DMS114 treated with DMSO at 0.1 percent for 48 hours (cell line): ENCODE measurements at regions not wholly inside any gene's neighbourhood (a gene's known extent, or its start where the extent isn't known, plus 50 kb on each side); places are given as distances from the start of the nearest gene placed in this dataset.
"Not testable (repeated sequence)": the region's sequence is repeated elsewhere in the genome, so short reads cannot be mapped to it uniquely, and the experiment has no call there.

Source experiments
- DNase-seq: peaks from one replicate; lab custom pipeline; 2025; ENCODE audit not compliant: unreplicated experiment; lab: John Stamatoyannopoulos, UW

DNA sequence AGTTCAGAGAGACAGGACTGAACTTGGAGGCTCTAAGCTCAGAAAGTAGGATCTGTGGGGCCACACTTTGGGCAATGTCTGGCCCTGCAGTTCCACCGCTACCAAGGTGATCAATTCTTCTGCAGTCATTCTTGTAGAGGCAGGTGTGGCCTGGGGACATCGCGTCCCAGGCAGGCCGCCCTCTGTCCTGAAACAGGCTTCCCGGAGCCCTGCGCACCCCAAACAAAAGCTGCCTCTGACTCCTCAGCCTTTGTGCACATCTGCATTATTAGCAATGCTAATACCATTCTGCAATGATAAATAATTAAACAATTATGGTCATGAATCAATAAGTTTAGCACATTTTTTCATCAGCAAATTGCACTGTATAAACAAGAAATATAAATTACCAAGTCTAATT is 160.2 kb downstream of the URI1 start:
- DNase-seq = no peak

DNA sequence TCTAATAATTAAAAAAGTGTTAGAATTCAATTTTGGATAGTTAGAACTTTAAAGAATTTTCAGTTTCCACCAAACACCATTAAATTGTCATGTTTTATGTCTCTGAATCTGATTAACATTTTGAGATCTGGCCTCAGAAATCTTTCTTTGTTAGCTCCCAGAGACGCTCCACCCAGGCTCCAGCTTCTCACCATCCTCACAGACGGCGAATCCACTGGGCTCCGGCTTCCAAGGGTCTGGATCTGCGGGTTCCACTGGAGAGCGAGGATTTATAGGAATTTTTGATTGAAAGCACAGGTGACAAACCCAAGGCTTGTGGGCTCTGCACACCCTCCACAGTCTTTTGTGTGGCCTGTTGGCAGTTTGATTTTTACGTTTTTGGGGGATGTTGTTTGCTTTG is 160.6 kb downstream of the URI1 start:
- no peak for DNase-seq

DNA sequence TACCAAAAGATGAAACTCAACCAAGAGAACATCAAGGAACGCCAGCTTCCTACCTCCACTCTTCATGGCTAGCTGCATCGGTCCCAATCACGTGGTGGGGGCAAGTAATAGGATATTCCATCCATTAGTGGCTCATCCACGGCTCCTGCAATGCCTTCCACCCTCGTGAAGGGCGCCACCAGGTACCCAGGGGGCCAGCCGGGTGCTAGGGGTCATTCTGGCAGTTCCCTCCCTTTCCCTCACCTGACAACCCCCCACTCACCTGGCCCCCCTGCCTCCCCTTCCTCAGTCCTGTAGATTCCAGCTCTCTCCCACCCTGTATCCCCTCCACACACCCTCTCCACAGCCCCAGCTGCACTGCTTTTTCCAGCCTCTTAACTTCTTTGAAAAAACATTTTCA is 161.9 kb downstream of the URI1 start:
- DNase-seq = no peak

GRCh38 chr19:30105316-30105715 is 163.3 kb downstream of the URI1 start:
- DNase-seq = no peak

GRCh38 chr19:30105727-30106126 is 163.7 kb downstream of the URI1 start:
- no peak for DNase-seq

DNA sequence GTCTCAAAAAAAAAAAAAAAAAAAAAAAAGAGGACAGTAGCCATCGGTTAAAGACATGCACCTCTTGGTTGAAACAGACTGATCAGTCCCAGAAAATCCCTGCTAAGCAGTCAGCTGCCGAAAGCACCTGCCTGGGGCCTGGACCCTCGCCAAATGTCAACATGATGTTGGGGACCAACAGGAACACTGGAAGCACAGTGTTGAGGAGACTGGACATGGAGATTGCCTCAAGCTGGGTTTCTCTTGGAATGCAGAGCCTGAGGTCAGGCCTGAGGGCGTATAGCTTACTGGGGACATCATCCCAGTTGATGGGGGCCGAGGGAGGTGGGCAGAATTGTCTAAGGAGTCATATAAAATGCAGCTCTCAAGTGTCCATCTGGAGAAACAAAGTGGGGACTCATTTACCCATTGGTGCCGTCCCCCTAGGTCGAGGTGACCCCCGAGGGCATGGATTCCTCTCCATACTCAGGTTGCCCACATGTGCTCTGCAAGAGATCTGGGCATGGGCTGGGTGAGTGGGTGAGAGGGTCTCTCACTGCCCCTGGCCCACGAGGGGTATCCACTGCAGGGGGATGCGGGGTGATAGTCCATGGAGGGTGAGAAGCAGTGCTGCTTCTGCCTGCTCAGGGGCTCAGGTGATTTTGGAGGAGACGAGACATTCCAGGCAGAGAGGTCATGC is 164.5 kb downstream of the URI1 start:
- DNase-seq = no peak

GRCh38 chr19:30107251-30107650 is 165.2 kb downstream of the URI1 start:
- DNase-seq = no peak

DNA sequence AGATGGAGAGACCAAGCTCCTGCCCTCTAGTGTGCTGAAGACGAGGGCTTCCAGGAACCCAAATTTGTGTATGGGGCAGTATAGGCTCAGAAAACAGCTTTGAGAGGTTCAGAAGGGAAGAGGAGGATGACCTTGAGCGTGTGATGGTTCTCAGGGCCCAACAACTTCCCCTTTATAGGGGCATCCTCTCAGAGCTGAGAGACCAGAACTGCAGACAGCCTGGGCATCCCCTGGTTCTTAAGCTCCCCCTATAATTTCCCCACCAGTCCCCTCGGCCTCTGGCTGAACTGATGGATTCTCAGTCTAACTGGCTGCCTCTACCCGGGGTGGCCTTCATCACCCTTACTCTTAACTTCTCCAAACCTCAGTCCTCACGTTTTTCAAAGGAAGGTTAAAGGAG is 167.5 kb downstream of the URI1 start:
- no peak for DNase-seq

DNA sequence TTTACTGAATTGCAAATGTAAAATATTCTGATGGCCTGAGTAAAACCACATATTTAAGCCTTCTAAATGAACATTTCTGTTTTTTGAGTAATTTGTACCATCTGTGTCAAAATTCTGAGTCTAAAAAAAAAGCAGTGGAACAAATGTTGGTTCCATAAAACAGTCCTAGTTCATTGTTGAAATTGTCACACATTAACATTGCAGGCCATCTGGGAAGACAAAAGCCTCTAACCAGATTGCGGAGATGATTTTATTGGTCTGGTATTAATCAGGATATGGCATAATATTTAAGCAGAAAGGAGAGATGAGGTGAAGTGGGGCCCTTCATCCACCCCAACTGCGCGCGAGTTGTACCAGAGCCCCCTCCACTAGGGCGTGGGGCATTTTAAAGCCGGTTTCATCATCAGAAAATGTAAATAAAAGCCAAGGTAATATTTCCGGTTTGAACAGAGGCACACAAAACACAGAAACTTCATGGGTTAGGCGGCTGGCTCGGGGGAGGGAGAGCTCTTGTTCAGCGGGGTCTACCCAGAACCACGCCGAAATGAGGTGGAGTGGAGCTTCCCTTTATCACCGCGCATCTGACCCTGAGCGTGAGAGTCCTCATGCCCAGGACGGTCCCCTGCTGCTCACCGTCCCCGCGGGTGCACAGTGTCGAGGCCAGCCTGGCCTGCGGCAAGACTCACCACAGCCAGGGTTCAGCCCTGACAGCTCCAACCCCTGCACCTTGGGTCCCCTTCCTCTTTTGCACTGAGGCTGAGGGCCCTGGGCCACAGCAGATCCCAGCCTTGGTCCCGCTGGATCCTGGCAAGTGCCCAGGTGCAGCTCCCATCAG is 169.2 kb downstream of the URI1 start:
- DNase-seq = no peak

DNA sequence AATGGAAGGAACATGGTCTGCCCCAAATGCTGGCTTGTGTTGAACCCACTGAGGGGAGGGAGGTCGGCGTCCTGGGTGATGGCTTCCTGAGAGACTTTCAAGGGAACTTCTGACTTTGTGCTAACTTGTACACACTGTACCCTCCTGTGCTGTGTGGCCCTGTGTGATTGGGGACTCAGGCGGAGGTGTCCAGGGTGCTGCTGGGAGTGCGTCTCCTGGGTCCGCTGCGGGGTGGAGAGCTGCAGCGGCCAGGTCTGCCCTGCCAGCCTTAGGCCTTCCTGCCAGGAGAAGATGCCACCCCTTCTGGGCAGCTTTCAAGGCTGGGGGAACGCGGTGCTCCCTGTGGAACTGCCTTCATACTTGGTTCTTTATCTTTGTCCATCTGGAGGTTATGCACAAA is 170.1 kb downstream of the URI1 start:
- DNase-seq = no peak

GRCh38 chr19:30112666-30113065 is 170.6 kb downstream of the URI1 start:
- no peak for DNase-seq

DNA sequence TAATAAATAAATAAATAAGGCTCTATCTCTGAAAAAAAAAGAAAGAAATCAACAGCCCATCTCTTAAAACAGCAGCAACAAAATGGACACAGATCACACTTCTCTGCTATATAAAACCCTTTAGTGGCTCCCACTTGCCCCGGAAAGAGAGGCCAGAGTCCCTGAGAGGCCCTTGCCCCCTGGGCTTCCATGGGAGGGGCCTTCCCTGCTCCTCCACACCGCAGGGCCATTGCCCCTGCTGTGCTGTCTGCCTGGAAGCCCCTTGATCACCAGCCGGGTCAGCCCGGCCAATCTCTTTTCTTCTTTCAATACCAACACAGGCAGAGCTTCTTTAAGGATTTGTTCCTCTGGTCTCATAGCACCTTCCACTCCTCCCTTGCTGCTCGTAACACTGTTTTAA is 171.1 kb downstream of the URI1 start:
- no peak for DNase-seq

DNA sequence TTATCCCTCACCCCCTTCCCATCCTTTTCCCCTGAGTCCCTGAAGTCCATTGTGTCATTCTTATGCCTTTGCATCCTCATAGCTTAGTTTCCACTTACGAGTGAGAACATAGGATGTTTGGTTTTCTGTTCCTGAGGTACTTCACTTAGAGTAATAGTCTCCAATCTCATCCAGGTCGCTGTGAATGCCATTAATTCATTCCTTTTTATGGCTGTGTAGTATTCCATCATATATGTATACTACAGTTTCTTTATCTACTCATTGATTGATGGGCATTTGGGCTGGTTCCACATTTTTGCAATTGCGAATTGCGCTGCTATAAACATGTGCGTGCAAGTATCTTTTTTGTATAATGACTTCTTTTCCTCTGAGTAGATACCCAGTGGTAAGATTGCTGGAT is 172.1 kb downstream of the URI1 start:
- DNase-seq = not testable (repeated sequence)

DNA sequence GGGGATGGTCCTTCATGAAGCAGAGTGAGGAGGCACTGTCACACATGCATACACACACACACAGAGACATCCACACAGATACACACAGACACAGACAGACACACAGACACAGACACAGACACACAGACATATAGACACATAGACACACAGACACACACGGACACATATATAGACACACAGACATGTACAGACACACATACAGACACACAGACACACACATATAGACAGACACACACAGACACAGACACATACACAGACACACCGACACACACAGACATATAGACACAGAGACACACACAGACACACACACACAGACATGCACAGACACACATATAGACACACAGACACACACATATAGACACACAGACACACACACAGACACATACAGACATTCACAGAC is 173.9 kb downstream of the URI1 start:
- DNase-seq = no peak

GRCh38 chr19:30116530-30116929 is 174.5 kb downstream of the URI1 start:
- no peak for DNase-seq

DNA sequence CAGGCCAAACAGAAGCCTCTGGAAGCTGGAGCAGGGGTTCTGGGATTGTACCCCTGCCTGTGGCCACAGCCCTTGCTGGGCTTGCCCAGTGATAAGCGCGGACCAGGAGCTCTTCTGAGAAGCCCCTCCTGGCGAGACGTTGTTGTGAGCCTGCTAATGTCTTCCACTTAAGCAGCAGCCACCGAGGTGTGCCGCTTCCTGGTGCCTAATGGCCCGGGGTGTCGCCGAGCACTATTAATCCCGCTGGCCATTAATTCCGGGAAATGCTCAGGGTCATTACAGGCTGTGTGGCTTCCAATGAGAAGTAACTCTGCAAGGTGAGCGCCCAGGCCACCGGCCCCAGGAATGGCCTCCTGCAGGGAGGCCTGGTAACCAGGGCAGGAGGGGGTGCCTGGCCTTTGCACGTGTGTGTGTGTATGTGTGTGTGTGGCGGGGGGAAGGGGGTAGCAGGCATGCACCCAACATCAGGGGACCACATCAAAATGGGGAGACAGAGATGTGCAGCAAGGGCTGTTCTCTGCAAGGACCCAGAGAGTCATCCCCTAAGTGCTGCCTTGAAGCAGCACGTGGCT is 175.0 kb downstream of the URI1 start:
- DNase-seq = no peak

GRCh38 chr19:30117636-30118145 is 175.7 kb downstream of the URI1 start:
- DNase-seq = no peak

GRCh38 chr19:30118221-30118620 is 176.2 kb downstream of the URI1 start:
- no peak for DNase-seq

- DNase-seq = no peak
Measured at GRCh38 chr19:30118760-30119159, 176.7 kb downstream of the URI1 start.

DNA sequence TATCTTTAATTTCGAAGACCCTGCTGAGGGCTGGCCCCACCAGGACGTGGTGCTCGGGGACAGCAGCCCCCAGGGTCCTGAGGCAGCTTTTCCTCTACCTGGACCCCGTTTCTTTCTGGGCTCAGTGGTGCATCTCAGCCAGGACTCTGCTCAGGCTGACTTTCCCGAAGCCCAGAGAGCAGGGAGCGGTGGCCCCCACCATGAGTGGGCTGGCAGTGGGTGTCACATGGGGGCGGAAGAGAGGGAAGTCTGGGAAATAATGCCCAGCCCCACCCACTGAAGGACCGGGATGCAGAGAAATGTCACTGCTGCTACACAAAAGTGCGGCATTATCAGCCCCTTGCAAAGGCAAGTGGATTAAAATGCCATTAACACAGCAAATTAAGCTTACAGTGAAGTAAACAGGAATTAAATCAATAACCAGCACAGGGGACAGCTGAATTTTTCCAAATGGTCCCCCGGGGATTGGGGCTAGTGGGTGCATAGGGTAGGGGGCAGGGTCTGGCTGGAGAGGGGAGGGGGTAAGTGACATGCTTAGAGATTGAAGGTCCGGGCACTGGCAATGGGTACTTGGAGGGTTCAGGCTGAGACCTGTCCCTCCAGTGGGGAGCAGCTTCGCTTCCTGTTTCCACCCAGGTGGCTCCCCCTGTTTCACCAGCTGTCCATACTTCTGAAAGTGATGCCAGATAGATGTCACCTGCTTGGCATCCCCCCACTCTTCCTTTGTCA is 177.3 kb downstream of the URI1 start:
- DNase-seq = no peak

GRCh38 chr19:30120860-30121484 is 178.9 kb downstream of the URI1 start:
- no peak for DNase-seq
